Naive thymus-derived CD4-positive, alpha-beta T cell (primary cell): ENCODE measurements at regions not wholly inside any gene's neighbourhood (a gene's known extent, or its start where the extent isn't known, plus 50 kb on each side); places are given as distances from the start of the nearest gene placed in this dataset.

Experiments used
- ATAC-seq: fragments of 150-1000 bp; cut with Tn5 transposase; 2 replicates; pipeline ENCODE4 v1.10.0; 2021; ENCODE audit warnings: mild to moderate bottlenecking, moderate library complexity
- CTCF ChIA-PET: fragments of 350-600 bp; sonication (Branson Sonifier 250); formaldehyde crosslinking; loops from one replicate; lab custom pipeline; 2021; ENCODE audit warnings: antibody characterized with exemption; lab: Charles Lee
- POLR2A ChIA-PET: fragments of 350-600 bp; sonication (Branson Sonifier 250); formaldehyde crosslinking; loops from one replicate; lab custom pipeline; 2021; ENCODE audit warnings: antibody characterized with exemption, inconsistent platforms; lab: Charles Lee
- DNase-seq, 9 donors: peaks; one replicate each; pipeline versions ENCODE4 v3.0.0 to v3.0.0-alpha.2; 2020 to 2022; ENCODE audit warnings: mixed read lengths in 1 of 9
- H3K27ac ChIP-seq: one replicate; pipeline ENCODE4 v1.7.0; 2013; ENCODE audit warnings: mild to moderate bottlenecking, low read depth, low read length, moderate library complexity
- H3K27me3 ChIP-seq, 2 donors: one replicate each; pipeline ENCODE4 v1.7.0; 2013; ENCODE audit warnings: low read length in 2 of 2, mild to moderate bottlenecking in 2 of 2, moderate library complexity in 2 of 2; ENCODE audit not compliant: control insufficient read depth in 2 of 2, insufficient read depth in 2 of 2
- H3K36me3 ChIP-seq, 3 experiments: 1 replicate in 2 of 3; 2 replicates in 1 of 3; pipeline ENCODE4 v1.7.0; 2013; ENCODE audit warnings: low read length in 3 of 3, mild to moderate bottlenecking in 3 of 3, moderate library complexity in 1 of 3; ENCODE audit not compliant: insufficient read depth in 3 of 3, control insufficient read depth in 2 of 3
- H3K4me1 ChIP-seq, 2 donors: one replicate each; pipeline ENCODE4 v1.7.0; 2013; ENCODE audit warnings: low read length in 2 of 2, mild to moderate bottlenecking in 2 of 2, moderate library complexity in 1 of 2; ENCODE audit not compliant: control insufficient read depth in 2 of 2, insufficient read depth in 2 of 2
- H3K4me3 ChIP-seq: 2 replicates; pipeline ENCODE4 v1.7.0; 2013; ENCODE audit warnings: mild to moderate bottlenecking, low read length
- H3K9me3 ChIP-seq, 3 experiments: 1 replicate in 2 of 3; 2 replicates in 1 of 3; pipeline ENCODE4 v1.7.0; 2013; ENCODE audit warnings: low read length in 3 of 3; ENCODE audit not compliant: control insufficient read depth in 2 of 3
- H3K27ac Mint-ChIP-seq, 9 donors: one replicate each; pipeline ENCODE4 v1.8.0; 2020 to 2022; ENCODE audit warnings: mixed read lengths in 9 of 9, mild to moderate bottlenecking in 8 of 9, moderate library complexity in 5 of 9, inconsistent platforms in 2 of 9
- H3K27me3 Mint-ChIP-seq, 5 donors: one replicate each; pipeline ENCODE4 v1.8.0; 2021 to 2022; ENCODE audit warnings: mixed read lengths in 5 of 5, mild to moderate bottlenecking in 1 of 5
- H3K36me3 Mint-ChIP-seq, 5 donors: one replicate each; pipeline ENCODE4 v1.8.0; 2020 to 2022; ENCODE audit warnings: mixed read lengths in 5 of 5, mild to moderate bottlenecking in 3 of 5, inconsistent platforms in 1 of 5
- H3K4me1 Mint-ChIP-seq, 7 donors: one replicate each; pipeline ENCODE4 v1.8.0; 2020 to 2022; ENCODE audit warnings: mixed read lengths in 7 of 7, mild to moderate bottlenecking in 3 of 7, inconsistent platforms in 1 of 7
- H3K4me3 Mint-ChIP-seq, 10 donors: one replicate each; pipeline ENCODE4 v1.8.0; 2020 to 2022; ENCODE audit warnings: mild to moderate bottlenecking in 10 of 10, mixed read lengths in 10 of 10, moderate library complexity in 6 of 10, inconsistent platforms in 2 of 10
- H3K9me3 Mint-ChIP-seq, 11 donors: one replicate each; pipeline ENCODE4 v1.8.0; 2020 to 2022; ENCODE audit warnings: mixed read lengths in 11 of 11, mild to moderate bottlenecking in 4 of 11, inconsistent platforms in 1 of 11, moderate library complexity in 1 of 11
- intact Hi-C, 2 donors: fragments of 100-400 bp; cut with micrococcal nuclease; formaldehyde crosslinking; loops; one replicate each; pipeline ENCODE4 v1.15.1; 2023

DNA sequence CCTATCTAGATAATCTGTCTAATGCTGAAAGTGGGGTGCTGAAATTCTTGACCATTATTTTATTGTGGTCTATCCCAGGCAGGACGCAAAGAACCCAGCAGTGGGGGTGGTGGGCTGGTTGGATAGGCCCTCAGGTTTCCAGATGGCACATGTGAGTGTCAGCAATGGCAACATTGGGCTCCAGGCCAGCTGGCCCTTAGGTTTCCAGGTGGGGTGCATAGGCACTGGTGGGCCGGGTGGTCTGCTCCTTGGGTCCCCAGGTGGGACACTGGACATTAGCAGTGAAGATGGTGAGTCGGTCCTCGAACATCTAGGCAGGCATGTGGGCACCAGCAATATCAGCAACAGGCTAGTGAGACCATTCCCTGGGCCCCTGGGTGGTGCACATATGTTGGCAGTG, 680.3 kb upstream of the ACVR2A start:
- Histone ChIP-seq H3K4me3 (no peak overlapping the region), H3K27ac (no peak overlapping the region), H3K9me3 (no peaks in the 10 kb centered on the region), H3K36me3 (no peaks in the 10 kb centered on the region), H3K27me3 (no peaks in the 10 kb centered on the region), H3K4me1 (no peaks in the 10 kb centered on the region)
- H3K27ac Mint-ChIP-seq = no peak overlapping the region
- H3K36me3 Mint-ChIP-seq = no peaks in the 10 kb centered on the region
- CTCF ChIA-PET = no interaction called here
- peaks cover 0 to 6% (median 0%) of the 10 kb centered on the region in 5 donors for H3K27me3 Mint-ChIP-seq
- ATAC-seq (no peak), DNase-seq (no peak)
- intact Hi-C loops = no loop called here
- H3K4me1 Mint-ChIP-seq = peaks cover 0 to 3% (median 0%) of the 10 kb centered on the region in 7 donors
- POLR2A ChIA-PET = no interaction called here
- no peak overlapping the region for H3K4me3 Mint-ChIP-seq
- H3K9me3 Mint-ChIP-seq = peaks cover 0 to 6% (median 0%) of the 10 kb centered on the region in 11 donors

DNA sequence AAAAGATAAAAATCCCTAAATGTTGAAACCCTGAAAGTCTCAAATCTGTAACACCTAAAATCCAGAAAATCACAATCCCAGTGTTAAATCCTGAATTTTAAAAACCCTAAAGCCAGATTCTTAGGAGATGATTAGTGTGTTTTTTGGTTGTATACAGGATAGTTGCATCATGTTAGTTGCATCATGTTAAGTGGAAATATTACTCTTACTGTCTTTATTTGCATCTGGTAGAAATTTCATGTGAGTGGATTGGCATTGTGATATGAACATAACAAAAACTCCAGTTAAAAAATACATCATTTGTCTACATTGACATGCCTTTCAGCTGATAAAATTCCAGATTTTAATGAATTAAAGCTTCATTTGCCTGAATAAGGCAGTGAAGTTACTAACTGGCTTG, 683.1 kb upstream of the ACVR2A start:
- ATAC-seq (no peak), DNase-seq (no peak)
- Mint-ChIP-seq H3K27me3 (peaks cover 0 to 6% (median 0%) of the 10 kb centered on the region in 5 donors), H3K9me3 (peaks cover 0 to 2% (median 0%) of the 10 kb centered on the region in 11 donors), H3K4me3 (no peak overlapping the region), H3K4me1 (peaks cover 0 to 3% (median 0%) of the 10 kb centered on the region in 7 donors), H3K36me3 (no peaks in the 10 kb centered on the region), H3K27ac (no peak overlapping the region)
- CTCF ChIA-PET = no interaction called here
- intact Hi-C loops = no loop called here
- Histone ChIP-seq H3K27ac (no peak overlapping the region), H3K9me3 (no peaks in the 10 kb centered on the region), H3K4me1 (no peaks in the 10 kb centered on the region), H3K4me3 (no peak overlapping the region), H3K27me3 (no peaks in the 10 kb centered on the region), H3K36me3 (no peaks in the 10 kb centered on the region)
- POLR2A ChIA-PET = no interaction called here

DNA sequence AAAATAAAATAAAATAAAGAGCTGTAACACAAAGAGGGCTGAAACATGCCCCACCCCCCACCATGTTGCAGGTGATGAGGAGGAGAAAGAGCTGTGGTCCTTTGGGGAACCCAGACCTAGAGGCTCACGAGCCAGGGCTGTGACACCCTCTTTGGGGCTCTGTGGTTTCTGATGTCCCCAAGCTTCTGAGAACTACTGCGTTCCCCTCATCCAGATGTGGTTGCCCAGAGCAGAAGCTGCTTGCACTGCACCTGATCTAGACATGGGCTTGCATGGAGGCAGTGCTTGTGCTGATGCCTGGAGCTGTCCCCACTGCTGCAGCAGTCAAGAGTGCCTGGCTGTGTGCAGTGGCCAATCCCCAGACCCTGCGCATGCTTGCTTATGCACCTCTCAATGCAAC, 687.9 kb upstream of the ACVR2A start:
- Mint-ChIP-seq H3K4me1 (no peaks in the 10 kb centered on the region), H3K36me3 (peaks cover 0 to 7% (median 0%) of the 10 kb centered on the region in 5 donors), H3K4me3 (no peak overlapping the region), H3K27ac (no peak overlapping the region), H3K27me3 (no peaks in the 10 kb centered on the region), H3K9me3 (peaks cover 0 to 7% (median 3%) of the 10 kb centered on the region in 11 donors)
- intact Hi-C loops = no loop called here
- ChIA-PET POLR2A (no interaction called here), CTCF (no interaction called here)
- no peaks in the 10 kb centered on the region for H3K36me3 ChIP-seq
- ATAC-seq (no peak), DNase-seq (no peak)
- no peak overlapping the region for H3K4me3 ChIP-seq
- no peaks in the 10 kb centered on the region for H3K27me3 ChIP-seq
- no peaks in the 10 kb centered on the region for H3K4me1 ChIP-seq
- H3K27ac ChIP-seq = no peak overlapping the region
- H3K9me3 ChIP-seq = no peaks in the 10 kb centered on the region

DNA sequence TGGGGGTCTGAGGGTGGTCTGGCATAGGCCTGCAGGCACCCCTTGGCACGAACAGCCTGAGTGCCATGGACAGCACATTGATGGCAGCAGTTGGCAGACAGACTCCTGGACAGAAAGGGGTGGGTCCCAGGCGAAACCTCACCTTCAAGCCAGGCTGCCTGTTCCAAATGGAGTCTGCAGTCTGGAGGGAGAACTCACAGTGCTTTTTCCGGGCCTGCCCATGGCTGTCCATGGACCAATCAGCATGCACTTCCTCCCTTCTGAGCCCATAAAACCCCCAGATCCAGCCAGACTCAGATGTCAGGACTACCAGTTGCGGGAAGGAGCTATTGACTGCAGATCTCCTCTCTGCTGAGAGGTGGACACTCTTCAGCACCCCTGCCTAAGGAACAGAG, 694.6 kb upstream of the ACVR2A start:
- H3K4me1 ChIP-seq = no peaks in the 10 kb centered on the region
- Mint-ChIP-seq H3K36me3 (peaks cover 0 to 7% (median 5%) of the 10 kb centered on the region in 5 donors), H3K9me3 (peaks cover 0 to 20% (median 5%) of the 10 kb centered on the region in 11 donors), H3K27ac (no peak overlapping the region), H3K27me3 (peaks cover 0 to 10% (median 0%) of the 10 kb centered on the region in 5 donors), H3K4me1 (peaks cover 0 to 5% (median 0%) of the 10 kb centered on the region in 7 donors), H3K4me3 (no peak overlapping the region)
- no peaks in the 10 kb centered on the region for H3K27me3 ChIP-seq
- no peaks in the 10 kb centered on the region for H3K9me3 ChIP-seq
- ChIA-PET POLR2A (no interaction called here), CTCF (no interaction called here)
- H3K36me3 ChIP-seq = no peaks in the 10 kb centered on the region
- no peak overlapping the region for H3K27ac ChIP-seq
- no peak for ATAC-seq
- DNase-seq = no peak
- intact Hi-C loops = no loop called here
- H3K4me3 ChIP-seq = no peak overlapping the region

DNA sequence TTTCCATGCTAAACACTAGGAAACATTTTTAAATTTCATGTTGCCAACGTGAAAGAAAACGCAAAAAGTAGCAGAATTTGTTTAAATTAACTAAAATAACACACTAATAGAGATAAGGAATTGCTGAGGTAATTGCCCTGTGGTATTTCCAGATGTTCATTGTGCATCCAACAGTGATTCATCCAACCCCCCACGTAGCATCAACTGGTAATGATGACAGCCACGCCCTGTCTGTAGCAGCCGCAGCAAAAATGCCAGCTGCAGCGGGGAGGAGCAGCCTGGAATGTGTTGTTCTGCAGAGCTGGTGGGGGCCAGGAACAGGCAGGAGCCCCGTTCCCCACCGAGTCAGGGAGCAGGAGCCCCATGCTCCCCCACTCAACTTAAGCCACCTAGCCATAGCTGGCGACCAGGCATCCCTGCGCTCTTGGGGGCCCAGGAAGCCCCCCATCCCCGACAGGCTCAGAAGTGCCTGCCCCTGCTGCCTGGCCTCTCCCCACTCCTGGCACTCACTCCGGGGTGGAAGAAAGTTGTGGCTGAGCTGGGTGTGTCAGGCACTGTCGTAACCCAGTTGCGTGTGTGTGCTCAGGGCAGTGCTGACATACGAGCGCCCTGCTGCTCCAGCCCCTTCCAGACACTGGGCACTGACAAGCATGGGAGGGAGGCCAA, 695.1 kb upstream of the ACVR2A start:
- H3K36me3 Mint-ChIP-seq = peaks cover 0 to 7% (median 5%) of the 10 kb centered on the region in 5 donors
- CTCF ChIA-PET = no interaction called here
- intact Hi-C loops = no loop called here

DNA sequence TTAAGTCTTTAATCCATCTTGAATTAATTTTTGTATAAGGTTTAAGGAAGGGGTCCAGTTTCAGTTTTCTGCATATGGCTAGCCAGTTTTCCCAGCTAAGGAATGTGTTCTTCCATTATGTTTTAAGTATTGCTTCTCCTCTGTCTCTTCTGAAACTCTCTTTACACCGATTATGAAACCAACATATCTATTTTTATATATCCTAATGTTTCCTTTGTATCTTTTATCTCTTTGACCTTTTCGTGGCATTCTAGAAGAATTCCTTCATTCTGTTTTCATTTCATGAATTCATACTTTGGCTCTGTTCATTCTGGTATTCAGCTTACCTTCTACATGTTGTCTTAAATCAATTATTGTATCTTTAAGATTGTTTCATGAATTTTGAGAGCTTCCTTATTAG, 697.0 kb upstream of the ACVR2A start:
- no peak overlapping the region for H3K4me3 ChIP-seq
- intact Hi-C loops = no loop called here
- Mint-ChIP-seq H3K9me3 (peaks cover 0 to 15% (median 6%) of the 10 kb centered on the region in 11 donors), H3K27ac (no peak overlapping the region), H3K4me3 (no peak overlapping the region), H3K4me1 (peaks cover 0 to 5% (median 0%) of the 10 kb centered on the region in 7 donors), H3K27me3 (peaks cover 0 to 10% (median 0%) of the 10 kb centered on the region in 5 donors), H3K36me3 (peaks cover 0 to 5% (median 2%) of the 10 kb centered on the region in 5 donors)
- no peaks in the 10 kb centered on the region for H3K27me3 ChIP-seq
- no peaks in the 10 kb centered on the region for H3K9me3 ChIP-seq
- no peaks in the 10 kb centered on the region for H3K36me3 ChIP-seq
- POLR2A ChIA-PET = no interaction called here
- DNase-seq (no peak), ATAC-seq (no peak)
- H3K27ac ChIP-seq = no peak overlapping the region
- H3K4me1 ChIP-seq = no peaks in the 10 kb centered on the region
- CTCF ChIA-PET = no interaction called here

More for the DNA sequence above, 695.1 kb upstream of the ACVR2A start:
- ATAC-seq (no peak), DNase-seq (no peak)
- peaks cover 0 to 10% (median 0%) of the 10 kb centered on the region in 5 donors for H3K27me3 Mint-ChIP-seq
- Histone ChIP-seq H3K27me3 (no peaks in the 10 kb centered on the region), H3K36me3 (no peaks in the 10 kb centered on the region), H3K27ac (no peak overlapping the region), H3K9me3 (no peaks in the 10 kb centered on the region), H3K4me1 (no peaks in the 10 kb centered on the region), H3K4me3 (no peak overlapping the region)
- peaks cover 0 to 20% (median 5%) of the 10 kb centered on the region in 11 donors for H3K9me3 Mint-ChIP-seq
- H3K27ac Mint-ChIP-seq = no peak overlapping the region
- peaks cover 0 to 5% (median 0%) of the 10 kb centered on the region in 7 donors for H3K4me1 Mint-ChIP-seq
- no peak overlapping the region for H3K4me3 Mint-ChIP-seq
- POLR2A ChIA-PET = no interaction called here

DNA sequence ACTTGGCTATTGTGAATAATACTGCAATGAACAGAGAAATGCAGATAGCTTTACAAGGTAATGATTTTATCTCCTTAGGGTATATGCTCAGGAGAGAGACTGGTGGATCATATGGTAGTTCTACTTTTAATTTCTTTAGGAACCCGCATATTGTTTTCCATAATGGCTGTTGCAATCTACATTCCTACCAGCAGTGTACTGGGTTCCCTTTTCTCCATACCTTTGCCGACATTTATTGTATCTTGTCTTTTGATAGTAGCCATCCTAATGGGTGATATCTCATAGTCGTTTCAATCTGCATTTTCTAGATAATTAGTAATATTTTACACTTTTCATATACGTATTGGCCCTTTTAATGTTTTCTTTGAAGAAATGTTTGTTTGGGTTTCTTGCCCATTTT, 702.9 kb upstream of the ACVR2A start:
- Mint-ChIP-seq H3K27me3 (peaks cover 0 to 9% (median 0%) of the 10 kb centered on the region in 5 donors), H3K9me3 (peaks cover 0 to 4% (median 0%) of the 10 kb centered on the region in 11 donors), H3K36me3 (no peaks in the 10 kb centered on the region), H3K4me1 (no peaks in the 10 kb centered on the region), H3K27ac (no peak overlapping the region), H3K4me3 (no peak overlapping the region)
- Histone ChIP-seq H3K9me3 (no peaks in the 10 kb centered on the region), H3K27me3 (no peaks in the 10 kb centered on the region), H3K4me3 (no peak overlapping the region), H3K4me1 (no peaks in the 10 kb centered on the region), H3K36me3 (no peaks in the 10 kb centered on the region), H3K27ac (no peak overlapping the region)
- ChIA-PET POLR2A (no interaction called here), CTCF (no interaction called here)
- DNase-seq = no peak
- ATAC-seq = no peak
- intact Hi-C loops = no loop called here
